ENCODE measurements at regions not wholly inside any gene's neighbourhood (a gene's known extent, or its start where the extent isn't known, plus 50 kb on each side); places are given as distances from the start of the nearest gene placed in this dataset.
A peak's percentile ranks its signal among the peaks of the same experiment; 100 is the strongest.

DNA sequence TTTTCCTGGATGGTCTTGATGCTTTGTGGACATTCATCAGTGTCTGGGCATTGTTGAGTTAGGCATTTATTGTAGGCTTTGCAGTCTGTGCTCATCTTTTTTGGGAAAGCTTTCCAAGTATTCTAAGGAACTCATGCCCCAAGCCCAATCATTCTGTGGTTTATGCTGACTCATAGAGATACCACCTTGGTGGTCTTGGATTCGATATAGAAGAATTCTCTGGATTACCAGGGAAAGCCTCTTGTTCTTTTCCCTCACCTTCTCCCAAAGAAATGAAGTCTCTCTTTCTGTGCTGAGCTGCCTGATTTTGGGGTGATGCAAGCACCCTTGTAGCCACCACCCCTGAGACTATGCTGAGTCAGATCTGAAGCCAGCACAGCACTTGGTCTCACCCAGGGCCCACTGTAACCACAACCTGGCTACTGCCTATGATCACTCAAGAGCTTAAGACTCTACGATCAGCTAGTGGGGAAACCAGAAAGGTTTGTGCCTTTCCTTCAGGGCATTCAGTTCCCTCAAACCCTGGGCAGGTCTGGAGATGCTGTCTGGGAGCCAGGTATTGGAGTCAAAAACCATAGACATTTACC lies 422.6 kb downstream of the NUF2 start:
- DNase-seq (ENCODE audit: low read depth) = peak; percentile 29

DNA sequence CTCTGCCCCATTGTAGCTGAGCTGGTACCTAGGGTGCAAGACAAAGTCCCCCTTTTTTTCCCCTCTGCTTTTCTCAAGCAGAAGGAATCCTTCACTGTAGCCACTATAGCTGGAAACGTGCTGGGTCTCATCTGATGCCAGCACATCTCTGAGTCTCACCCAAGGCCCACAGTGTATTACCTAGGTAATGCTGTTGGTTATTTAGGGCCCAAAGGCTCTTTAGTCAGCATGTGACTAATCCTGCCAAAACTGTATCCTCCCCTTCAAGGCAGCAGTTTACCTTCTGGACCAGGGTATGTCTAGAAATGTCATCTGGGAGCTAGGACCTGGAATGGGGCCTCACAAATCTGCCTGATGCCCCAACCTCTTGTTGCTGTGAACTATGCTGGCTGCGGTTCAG lies 423.4 kb downstream of the NUF2 start:
- DNase-seq (ENCODE audit: low read depth) = no peak

GRCh38 chr1:163747261-163747660 lies 425.5 kb downstream of the NUF2 start:
- peak; percentile 69 for DNase-seq (ENCODE audit: low read depth)

GRCh38 chr1:163747855-163748254 lies 426.1 kb downstream of the NUF2 start:
- no peak for DNase-seq (ENCODE audit: low read depth)

DNA sequence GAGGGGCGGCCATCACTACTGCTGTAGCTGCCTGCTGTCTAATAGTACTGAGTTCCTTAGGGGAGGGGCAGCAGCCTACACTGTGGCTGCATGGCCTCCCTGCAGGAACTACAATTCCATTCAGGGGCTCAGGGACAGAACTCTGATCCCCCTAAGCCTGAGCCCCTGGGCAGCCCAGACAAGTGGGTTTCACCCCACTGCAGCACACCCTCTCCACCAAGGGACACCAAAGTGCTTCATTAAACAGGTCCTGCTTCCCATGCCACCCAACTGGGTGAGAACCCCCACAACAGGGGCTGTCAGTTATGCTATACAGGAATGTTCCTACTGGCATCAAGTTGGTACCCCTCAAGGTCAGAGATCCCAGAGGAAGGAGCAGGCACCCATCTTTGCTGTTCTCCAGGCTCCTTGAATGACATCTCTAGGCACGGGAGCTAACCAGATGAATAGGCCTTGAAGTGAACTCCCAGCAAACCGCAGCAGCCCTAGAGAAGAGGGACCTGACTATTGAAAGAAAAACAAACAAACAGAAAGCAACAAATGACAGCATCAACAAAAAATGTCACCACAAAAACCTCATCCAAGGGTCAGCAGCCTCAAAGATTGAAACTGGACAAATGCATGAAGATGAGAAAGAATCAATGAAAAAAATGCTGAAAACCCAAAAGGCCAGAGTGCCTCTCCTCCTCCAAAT lies 437.4 kb downstream of the NUF2 start:
- peak; percentile 28 for DNase-seq (ENCODE audit: low read depth)

DNA sequence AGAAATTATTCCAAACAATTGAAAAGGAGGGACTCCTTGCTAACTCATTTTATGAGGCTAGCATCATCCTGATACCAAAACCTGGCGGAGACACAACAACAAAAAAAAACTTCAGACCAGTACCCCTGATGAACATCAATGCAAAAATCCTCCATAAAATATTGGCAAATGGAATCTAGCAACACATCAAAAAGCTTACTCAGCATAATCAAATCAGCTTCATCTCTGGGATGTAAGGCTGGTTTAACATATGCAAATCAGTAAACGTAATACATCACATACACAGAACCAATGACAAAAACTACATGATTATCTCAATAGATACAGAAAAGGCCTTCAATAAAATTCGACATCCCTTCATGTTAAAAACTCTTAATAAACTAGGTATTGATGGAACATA lies 440.1 kb downstream of the NUF2 start:
- no peak for DNase-seq (ENCODE audit: low read depth)

DNA sequence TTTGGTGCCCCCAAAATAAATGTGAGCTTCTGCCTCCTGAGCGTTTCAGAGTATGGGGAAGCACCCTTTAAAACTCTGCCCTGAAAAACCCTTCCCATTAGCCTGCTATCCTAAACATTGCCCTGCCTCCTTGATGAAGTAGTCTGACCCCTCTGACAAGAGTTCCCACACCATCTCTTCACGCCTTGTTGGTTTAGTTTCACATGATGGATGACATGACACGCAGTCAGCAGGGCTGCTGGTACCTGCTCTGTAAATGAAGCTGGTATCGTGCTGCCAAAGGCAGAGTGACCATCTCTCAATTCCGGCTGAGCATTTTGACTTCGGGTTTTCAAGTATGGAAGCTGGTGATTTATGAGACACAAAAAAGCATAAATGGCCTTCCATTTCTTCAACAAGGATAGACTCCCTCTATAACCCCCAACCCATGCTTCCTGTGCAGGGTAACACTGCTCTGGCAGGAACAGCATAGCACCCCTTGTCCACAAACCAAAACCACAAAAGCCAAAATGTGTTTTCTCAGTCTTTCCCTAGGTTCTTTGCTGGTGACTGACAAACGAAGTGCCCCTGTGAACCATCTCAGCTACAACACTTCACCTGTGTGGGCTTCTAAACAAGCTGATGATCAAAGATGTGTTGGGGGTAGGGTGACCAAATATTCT lies 444.6 kb downstream of the NUF2 start:
- DNase-seq (ENCODE audit: low read depth) = no peak

GRCh38 chr1:163768576-163768975 lies 446.8 kb downstream of the NUF2 start:
- peak; percentile 7 for DNase-seq (ENCODE audit: low read depth)

GRCh38 chr1:163770265-163770664 lies 448.5 kb downstream of the NUF2 start:
- DNase-seq (ENCODE audit: low read depth) = no peak

DNA sequence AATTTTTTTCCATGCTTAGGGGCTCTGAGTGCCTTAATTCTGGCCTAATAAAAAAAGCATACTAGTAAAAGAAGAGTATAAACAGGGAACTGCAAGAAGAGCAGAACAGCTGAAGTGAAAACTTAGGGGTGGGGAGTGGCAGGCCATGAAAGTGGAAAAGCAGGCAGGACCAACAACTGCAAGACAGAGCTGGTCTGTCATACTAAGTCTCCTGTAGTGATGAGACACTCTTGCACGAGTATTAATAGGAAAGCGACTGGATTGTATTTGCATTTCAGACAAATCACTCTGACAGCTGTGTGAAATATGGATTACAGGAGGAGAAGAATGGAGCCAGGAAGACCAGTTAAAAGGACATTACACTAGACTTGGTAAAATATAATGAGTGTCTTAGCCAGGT lies 449.9 kb downstream of the NUF2 start:
- DNase-seq (ENCODE audit: low read depth) = no peak

DNA sequence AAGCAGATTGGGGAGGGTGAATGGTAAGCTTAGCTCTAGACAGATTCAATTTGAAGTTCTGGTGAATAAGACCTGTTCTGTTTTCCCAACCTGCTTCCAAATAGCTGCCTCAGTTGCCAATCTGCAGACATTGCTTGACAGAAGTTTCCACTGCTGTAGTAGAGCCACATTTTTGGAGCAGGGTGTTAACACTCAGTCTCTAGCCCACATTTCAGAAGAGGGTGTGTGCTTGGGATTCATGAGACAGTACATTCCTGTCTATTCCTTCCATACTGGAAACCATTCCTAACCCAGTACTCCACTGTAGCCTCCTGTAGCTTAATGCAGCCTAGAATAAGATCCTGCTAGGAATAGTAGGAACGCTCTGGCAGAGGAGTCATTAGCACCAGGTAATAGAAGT lies 450.5 kb downstream of the NUF2 start:
- no peak for DNase-seq (ENCODE audit: low read depth)

DNA sequence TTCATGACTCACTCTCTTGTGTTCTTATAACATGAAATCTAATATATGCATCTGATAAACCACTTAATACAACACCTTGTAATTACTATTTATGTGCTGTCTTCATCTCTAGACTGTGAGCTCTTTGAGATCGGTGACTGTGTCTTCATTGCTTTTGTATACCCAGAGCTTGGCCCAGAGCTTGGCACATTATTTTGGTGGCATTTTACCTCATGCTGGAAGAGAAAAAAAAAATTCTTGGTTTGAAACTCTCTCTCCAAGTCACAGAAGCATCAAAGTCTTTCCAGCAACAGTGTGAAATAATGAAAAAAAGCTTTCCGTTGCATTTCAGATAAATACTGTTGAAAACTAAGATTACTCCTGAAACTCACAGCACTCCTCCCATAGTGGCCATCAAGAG lies 451.6 kb downstream of the NUF2 start:
- no peak for DNase-seq (ENCODE audit: low read depth)

GRCh38 chr1:163774401-163774945 lies 452.7 kb downstream of the NUF2 start:
- no peak for DNase-seq (ENCODE audit: low read depth)

DNA sequence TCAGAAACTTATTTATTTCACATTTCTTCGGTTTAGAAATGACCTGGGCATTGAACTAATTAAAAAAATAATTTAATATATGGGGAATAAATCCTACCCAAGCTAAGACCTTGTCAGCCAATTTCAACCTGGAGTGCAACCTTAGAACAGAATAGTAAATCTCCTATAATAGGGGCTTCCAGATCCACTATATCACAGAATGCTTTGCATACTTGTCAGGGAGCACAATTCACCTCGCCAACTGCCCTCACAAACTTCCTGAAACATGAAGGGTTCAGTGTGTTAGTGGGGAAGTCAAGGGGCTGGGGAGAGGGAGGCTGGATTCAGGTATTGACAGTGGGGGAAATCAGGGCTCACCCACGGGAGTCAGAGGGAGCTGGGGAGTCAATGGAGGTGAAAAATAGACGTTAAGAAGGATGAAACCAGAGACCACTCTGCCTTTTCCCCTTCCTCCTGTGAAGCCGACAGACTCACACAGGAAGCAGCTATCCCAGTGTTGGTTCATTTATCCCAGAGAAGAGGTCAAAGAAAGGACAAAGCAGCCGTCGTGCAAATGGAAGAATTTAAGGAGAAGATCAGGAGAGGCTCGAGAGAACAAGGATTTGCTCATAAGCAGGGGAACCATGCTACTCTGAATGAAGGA lies 453.3 kb downstream of the NUF2 start:
- DNase-seq (ENCODE audit: low read depth) = peak; percentile 2

DNA sequence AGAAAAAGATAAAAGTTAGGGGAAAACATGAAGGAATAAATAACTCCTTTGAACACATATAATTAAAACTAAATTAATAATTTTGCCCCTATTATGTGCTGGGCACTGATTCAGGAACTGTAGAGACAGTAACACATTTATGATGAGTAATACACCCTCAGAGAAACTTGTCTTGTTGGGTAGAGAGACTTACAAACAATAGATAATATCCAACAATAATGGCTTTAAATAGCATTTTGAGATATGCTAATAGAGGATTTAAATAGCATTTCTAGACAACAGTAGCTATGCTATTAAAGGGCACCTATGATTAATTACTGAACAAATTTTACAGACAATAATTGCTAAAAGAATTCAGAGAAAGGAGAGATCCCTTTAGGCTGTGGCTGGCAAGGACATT lies 455.5 kb downstream of the NUF2 start:
- no peak for DNase-seq (ENCODE audit: low read depth)

DNA sequence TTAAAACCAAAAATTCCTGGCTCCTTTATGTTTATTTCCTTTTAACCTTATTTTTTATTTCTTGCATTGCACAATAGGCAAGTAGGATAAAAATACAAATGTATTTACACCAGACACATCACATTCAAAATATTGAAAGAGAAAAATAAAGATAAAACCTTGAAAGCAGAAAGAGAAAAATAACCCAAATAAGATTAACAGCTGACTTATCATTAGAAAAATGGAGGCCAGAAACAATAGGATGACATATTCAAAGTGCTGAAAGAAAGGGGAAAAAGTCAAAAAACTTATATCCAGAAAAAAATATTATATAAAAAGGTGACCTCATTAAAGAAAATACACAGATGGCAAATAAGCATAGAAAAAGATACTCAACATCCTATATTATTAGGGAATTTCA lies 459.4 kb downstream of the NUF2 start:
- no peak for DNase-seq (ENCODE audit: low read depth)

DNA sequence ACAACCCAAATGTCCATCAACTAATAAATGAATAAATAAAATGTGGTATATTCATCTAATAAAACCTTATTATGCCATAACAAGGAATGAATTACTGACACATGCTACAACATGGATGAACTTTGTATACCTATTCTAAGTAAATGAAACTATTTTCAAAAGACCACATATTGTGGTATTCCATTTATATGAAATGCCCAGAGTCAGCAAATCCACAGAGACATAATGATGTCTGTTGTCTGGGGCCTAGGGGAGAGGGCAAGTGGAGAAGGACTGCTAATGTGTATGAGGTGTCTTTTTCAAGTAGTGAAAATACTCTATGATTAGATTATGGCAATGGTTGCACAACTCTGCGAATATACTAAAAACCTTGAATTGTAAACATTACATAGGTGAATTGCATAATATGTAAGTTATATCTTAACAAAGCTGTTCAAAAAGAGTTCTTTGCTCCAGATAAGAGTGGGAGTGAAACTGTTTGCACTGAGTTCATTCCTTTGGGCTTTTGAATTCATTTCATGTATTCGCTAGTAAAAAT lies 464.2 kb downstream of the NUF2 start:
- no peak for DNase-seq (ENCODE audit: low read depth)

DNA sequence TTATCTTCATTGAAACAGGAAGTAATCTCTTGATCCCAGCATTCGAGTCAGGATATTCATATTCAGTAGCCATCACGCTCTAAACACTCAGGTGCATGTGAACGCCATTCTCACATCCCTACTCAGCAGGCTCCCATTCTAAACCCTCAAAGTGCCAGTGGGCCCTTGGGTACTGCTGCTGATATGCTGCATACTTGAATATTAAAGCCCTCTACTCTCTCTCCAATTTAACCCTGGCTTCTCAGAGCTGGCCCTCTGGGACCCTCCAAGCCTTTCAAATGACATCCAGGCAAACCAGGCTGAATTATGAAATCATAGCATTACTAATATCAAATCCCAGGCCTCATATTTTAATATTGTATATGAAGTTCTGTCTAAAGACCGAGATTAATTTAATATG lies 468.2 kb downstream of the NUF2 start:
- DNase-seq (ENCODE audit: low read depth) = no peak

- no peak for DNase-seq (ENCODE audit: low read depth)
Measured at GRCh38 chr1:163794551-163794950, 472.8 kb downstream of the NUF2 start.

GRCh38 chr1:163796394-163796821 lies 474.7 kb downstream of the NUF2 start:
- DNase-seq (ENCODE audit: low read depth) = peak; percentile 5

GRCh38 chr1:163797816-163798215 lies 476.1 kb downstream of the NUF2 start:
- DNase-seq (ENCODE audit: low read depth) = no peak

DNA sequence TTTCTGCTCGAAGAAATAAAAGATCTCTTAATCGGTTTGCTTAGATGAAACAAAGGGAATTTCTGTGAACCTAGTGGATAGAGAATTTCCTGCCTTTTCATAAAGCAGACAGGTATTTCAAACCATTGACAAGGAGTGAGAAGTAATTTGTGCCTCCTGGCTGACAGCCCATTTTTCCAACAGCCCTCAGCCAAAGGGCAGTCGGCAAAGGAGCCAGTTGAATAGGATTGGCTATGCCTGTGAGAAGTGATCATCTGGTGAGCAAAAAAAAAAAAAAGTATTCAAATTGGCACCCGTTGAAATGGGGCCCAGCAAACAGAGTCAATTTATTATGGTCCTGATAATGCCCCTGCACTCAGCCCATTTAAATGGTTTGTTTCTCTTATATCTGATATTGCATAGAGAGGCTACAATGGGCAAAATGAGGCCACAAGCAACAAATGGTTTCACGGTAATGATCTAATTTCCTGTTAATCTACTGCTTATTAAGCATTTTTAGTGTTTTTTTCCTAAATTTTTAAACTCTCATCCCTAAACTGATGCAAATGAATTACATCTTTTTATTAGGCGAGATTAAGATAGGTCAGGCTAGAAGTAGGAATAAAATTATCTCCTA lies 477.5 kb downstream of the NUF2 start:
- no peak for DNase-seq (ENCODE audit: low read depth)

Data from EH (cell line).